Loucy (cell line): ENCODE measurements at regions not wholly inside any gene's neighbourhood (a gene's known extent, or its start where the extent isn't known, plus 50 kb on each side); places are given as distances from the start of the nearest gene placed in this dataset.

Source experiments
- EZH2phosphoT487 ChIP-seq: fragments of 200-600 bp; IDR thresholded peaks from 2 replicates; pipeline ENCODE4 v1.6.1; 2018; ENCODE audit warnings: antibody characterized with exemption, mild to moderate bottlenecking, moderate library complexity, borderline replicate concordance
- TF ChIP-seq, protein P1 (sequence below): fragments of 200-600 bp; sonication (generic); conservative IDR thresholded peaks from 2 replicates; pipeline ENCODE4 v1.5.1; 2014; ENCODE audit warnings: mild to moderate bottlenecking, antibody characterized with exemption, low read length

DNA sequence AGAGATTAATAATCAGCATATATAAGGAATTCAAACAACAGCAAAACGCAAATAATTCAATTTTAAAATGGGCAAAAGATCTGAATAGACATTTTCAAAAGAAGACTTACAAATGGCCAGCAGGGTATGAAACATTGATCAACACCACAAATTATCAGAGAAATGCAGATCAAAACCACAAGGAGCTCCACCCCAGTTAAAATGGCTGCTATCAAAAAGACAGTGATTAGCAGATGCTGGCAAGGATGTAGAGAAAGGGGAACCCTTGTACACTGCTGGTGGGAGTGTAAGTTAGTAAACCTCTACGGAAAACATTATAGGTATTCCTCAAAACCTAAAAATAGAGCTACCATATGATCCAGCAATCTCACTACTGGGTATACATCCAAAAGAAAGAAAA is 128.0 kb upstream of the CACUL1 start:
- TF ChIP-seq, protein P1, sequence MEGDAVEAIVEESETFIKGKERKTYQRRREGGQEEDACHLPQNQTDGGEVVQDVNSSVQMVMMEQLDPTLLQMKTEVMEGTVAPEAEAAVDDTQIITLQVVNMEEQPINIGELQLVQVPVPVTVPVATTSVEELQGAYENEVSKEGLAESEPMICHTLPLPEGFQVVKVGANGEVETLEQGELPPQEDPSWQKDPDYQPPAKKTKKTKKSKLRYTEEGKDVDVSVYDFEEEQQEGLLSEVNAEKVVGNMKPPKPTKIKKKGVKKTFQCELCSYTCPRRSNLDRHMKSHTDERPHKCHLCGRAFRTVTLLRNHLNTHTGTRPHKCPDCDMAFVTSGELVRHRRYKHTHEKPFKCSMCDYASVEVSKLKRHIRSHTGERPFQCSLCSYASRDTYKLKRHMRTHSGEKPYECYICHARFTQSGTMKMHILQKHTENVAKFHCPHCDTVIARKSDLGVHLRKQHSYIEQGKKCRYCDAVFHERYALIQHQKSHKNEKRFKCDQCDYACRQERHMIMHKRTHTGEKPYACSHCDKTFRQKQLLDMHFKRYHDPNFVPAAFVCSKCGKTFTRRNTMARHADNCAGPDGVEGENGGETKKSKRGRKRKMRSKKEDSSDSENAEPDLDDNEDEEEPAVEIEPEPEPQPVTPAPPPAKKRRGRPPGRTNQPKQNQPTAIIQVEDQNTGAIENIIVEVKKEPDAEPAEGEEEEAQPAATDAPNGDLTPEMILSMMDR, result no peak
- TF ChIP-seq EZH2phosphoT487, result no peak
